ENCODE measurements at regions not wholly inside any gene's neighbourhood (a gene's known extent, or its start where the extent isn't known, plus 50 kb on each side); places are given as distances from the start of the nearest gene placed in this dataset.

- no peak overlapping the region for H2BK15ac ChIP-seq (ENCODE audit: low read depth, low read length)
- H3K27me3 Mint-ChIP-seq (ENCODE audit: low read depth), result peaks cover 8% of the 10 kb centered on the region
- peaks cover 42 to 57% of the 10 kb centered on the region in 2 experiments for H3K4me1 Mint-ChIP-seq
- no peaks in the 10 kb centered on the region for H3K27me3 ChIP-seq (ENCODE audit: insufficient read depth, low read length)
- WGBS (ENCODE audit: extremely low coverage, insufficient read length, low lambda C conversion rate), result no CpG with 5 or more reads among the region's 3 CpGs
- no peak overlapping the region for H3K18ac ChIP-seq (ENCODE audit: insufficient read length, low read depth, low read length)
- peaks cover 0 to 2% of the 10 kb centered on the region in 2 experiments; a peak in 2 of 5 replicates for H3K9me3 Mint-ChIP-seq
- DNase-seq, result no peak
- no peak overlapping the region for H3T11ph ChIP-seq (ENCODE audit: low read length)
- peaks cover 18% of the 10 kb centered on the region for H3K4me1 ChIP-seq (ENCODE audit: insufficient read depth, low read length)
- H3K27ac Mint-ChIP-seq, result no peak overlapping the region; a peak in 2 of 7 replicates
- H4K20me1 ChIP-seq (ENCODE audit: control insufficient read depth, insufficient read depth, insufficient read length), result no peaks in the 10 kb centered on the region
- no peak overlapping the region for H4K5ac ChIP-seq (ENCODE audit: insufficient read length, low read depth, low read length)
- no peaks in the 10 kb centered on the region for H3K79me2 ChIP-seq (ENCODE audit: insufficient read depth, low read length)
- H3K36me3 Mint-ChIP-seq (ENCODE audit: insufficient read depth in 1 of 3, low read depth in 3 of 3), result no peaks in the 10 kb centered on the region
- no peak overlapping the region for H2BK5ac ChIP-seq (ENCODE audit: insufficient read length, low read length)
- no peak overlapping the region for H3K9ac ChIP-seq (ENCODE audit: extremely low read depth, insufficient read length, low read length)
- H3K56ac ChIP-seq (ENCODE audit: insufficient read length, low read depth, low read length), result no peak overlapping the region
- no peak overlapping the region for H3K4me3 Mint-ChIP-seq
- H4K91ac ChIP-seq (ENCODE audit: insufficient read length, low read depth, low read length), result no peak overlapping the region
- no peaks in the 10 kb centered on the region for H3K79me1 ChIP-seq (ENCODE audit: insufficient read depth, low read depth, low read length, poor library complexity, severe bottlenecking)
- no peak overlapping the region for H3K4ac ChIP-seq (ENCODE audit: low read depth, low read length)
- no peak overlapping the region for H2BK12ac ChIP-seq (ENCODE audit: insufficient read length, low read depth, low read length)
- H3K23ac ChIP-seq (ENCODE audit: insufficient read length, low read depth, low read length), result no peak overlapping the region
- H3K9me3 ChIP-seq (ENCODE audit: control insufficient read depth, low read depth, low read length), result no peaks in the 10 kb centered on the region
- H2AK5ac ChIP-seq (ENCODE audit: insufficient read length, low read length), result no peak overlapping the region
- no peak overlapping the region for H4K8ac ChIP-seq (replicated peaks; ENCODE audit: insufficient read length, low read depth, low read length)
- H3K4me2 ChIP-seq (ENCODE audit: insufficient read depth, insufficient read length, low read length), result no peak overlapping the region
- no peak overlapping the region for H2BK120ac ChIP-seq (ENCODE audit: low read depth, low read length, poor library complexity, severe bottlenecking)
- no peak overlapping the region for H2AFZ ChIP-seq (ENCODE audit: low read length)
- no peaks in the 10 kb centered on the region for H3K23me2 ChIP-seq (ENCODE audit: insufficient read length, low read depth, low read length, poor library complexity, severe bottlenecking)
- no peak for TF ChIP-seq CTCF (conservative IDR thresholded peaks at IDR 0.05)
- no peak overlapping the region for H2BK20ac ChIP-seq (ENCODE audit: low read depth, low read length, poor library complexity, severe bottlenecking)
- no peak overlapping the region for H3K27ac ChIP-seq (ENCODE audit: insufficient read length, low read depth, low read length)
- no peak overlapping the region for H3K14ac ChIP-seq (ENCODE audit: insufficient read depth, low read length)
Measured at GRCh38 chr2:16014802-16015201, 74.5 kb downstream of the MYCN start.

Measured in H9 (cell line).